ENCODE measurements at regions not wholly inside any gene's neighbourhood (a gene's known extent, or its start where the extent isn't known, plus 50 kb on each side); places are given as distances from the start of the nearest gene placed in this dataset.

DNA sequence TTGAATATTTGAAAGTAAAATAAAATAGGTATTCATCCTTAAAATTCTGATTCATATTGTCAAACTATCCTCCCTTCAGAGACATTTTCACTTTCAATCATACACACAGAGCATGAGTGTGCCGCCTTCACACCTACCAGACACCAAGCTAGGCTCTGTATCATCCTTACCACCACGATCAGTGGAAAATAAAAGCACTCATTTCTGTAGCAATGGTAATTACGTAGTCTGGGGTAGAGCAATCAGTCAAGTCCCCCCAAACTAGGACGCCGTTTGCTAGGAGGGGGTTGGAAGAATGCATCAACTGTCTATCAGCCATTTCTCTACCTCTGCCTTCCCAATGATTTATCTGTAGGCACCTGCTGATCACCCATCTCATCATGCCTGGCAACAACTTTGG is 84.6 kb upstream of the GRIN2A start:
- TF ChIP-seq CTCF (IDR thresholded peaks at IDR 0.05; ENCODE audit: low read depth, low read length, poor library complexity, severe bottlenecking) (no peak), EZH2phosphoT487 (IDR thresholded peaks at IDR 0.05; ENCODE audit: borderline replicate concordance, low read length) (no peak)
